Stimulated activated CD8-positive, alpha-beta memory T cell treated with anti-CD3 and anti-CD28 coated beads, Interleukin-7, amount 100 ng/mL, for 48 hours (primary cell): ENCODE measurements at regions not wholly inside any gene's neighbourhood (a gene's known extent, or its start where the extent isn't known, plus 50 kb on each side); places are given as distances from the start of the nearest gene placed in this dataset.

Experiments
- DNase-seq, 2 donors: peaks; one replicate each; pipeline ENCODE4 v3.0.0-alpha.2; 2020; ENCODE audit warnings: low read depth in 1 of 2; ENCODE audit errors: extremely low read depth in 1 of 2

DNA sequence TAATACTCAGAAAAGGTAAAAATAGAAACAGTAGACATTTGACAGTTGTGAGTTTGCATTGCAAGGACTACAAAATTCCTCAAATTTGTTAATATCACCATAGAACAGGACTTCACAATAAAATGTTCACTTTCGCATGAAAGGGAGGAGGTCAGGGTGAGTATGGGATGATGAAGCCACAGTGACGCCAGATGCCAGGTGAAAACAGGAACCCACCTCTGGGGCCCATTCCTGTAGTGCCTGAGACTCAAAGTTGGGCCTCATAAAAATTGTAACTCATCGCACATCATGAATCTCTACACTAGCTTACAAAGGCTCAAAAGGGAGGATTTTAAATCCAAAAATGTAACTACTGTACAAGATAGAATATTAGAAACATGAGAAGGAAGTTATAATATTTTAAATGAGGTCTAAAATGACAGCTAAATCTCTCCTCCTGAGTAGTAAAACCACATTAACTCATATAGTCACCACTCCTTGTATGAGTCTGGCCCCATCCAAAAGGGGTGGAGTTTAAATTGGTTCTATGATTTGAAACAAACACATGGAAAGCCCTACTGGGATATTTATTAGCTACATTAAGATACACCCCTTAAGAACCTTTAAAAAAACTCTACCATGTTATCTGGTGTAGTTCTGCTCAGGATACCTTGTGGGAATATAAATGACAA, 93.7 kb downstream of the ETS2 start:
- DNase-seq, result no peak

DNA sequence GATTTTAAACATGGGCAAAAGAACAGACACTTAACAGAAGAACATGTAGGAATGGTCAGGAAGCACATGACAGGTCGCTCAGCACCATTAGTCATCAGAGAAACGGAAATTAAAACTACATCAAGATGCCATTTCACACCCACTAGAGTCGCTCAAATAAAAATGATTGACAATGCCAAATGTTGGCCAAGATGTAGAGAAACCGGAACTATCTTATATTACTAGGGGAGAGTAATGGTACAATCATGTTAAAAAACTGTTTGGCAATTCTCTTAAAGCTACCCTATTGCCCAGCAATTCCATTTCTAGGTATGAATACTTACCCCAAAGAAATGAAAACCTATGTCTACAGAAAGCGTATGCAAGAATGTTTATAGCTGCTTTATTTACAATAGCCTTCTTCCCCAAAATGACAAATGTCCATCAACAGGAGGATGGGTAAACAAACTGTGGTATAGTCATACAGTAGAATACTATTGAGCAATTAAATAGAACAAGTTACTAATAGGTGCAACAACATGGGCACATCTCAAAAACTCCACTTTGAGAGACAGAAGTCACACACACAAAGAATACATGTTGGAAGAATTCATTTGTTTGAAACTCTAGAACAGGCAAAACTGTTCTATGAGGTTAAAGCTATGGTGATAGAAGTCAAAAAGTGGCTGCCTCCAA, 92.8 kb downstream of the ETS2 start:
- DNase-seq, result no peak

DNA sequence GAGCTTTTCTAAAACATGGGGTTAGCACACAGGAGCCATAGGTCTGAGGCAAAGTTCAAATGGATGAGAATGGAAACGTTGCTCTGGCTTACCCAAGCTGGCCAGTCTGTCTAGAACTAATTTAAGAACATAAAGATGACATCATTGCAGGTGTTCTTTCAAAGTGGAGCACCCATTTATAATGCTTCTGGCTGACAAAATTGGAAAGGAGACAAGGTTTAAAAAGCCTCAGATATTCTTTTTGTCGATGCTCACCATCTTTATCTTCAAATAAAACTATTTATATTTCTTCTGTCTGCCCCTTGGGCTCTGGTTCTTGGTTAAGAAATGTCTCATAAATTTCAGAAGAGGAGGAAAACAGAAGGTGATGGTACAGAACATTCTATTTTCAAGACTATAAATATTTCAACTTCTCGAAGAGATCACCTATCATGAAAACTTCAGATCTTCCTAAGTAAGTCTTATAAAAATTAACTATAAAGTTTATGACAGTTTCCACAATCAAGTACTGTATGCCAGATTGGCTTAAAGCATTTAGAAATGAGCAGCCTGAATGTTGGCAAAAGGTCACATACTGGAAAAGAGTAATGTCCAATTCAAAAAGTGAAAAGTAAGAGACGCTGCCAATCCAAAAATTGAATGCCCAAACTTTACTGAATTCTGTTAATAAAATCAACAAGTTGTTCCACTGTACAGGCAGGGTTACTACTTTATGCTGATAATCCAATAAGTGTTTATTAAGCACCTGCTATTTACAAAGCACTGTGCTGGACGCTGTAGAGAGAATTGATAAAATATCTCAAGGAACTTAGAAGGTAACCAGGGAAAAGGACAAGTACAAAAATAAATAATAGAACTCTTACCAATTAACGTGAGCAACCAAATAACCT, 92.0 kb downstream of the ETS2 start:
- DNase-seq, result no peak

DNA sequence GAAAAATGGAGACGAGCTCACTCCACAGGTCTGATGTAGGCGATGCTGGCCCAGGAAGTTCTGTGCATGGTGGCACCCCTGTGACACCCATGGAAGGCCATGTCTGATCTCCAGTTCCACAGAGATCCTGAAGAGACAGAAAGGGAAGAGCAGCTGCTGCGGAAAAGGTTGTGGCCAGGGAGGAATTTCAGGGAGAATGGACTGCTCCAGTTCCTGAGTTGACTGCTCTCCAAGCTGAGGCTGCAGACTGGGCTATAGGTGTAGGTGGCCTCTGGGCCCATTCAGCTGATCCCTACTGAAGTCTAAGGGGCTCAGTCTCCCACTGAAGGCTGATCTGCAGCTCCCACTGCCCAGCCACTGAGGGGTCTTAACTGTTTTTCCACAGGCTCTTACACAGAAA, 89.2 kb downstream of the ETS2 start:
- no peak for DNase-seq

DNA sequence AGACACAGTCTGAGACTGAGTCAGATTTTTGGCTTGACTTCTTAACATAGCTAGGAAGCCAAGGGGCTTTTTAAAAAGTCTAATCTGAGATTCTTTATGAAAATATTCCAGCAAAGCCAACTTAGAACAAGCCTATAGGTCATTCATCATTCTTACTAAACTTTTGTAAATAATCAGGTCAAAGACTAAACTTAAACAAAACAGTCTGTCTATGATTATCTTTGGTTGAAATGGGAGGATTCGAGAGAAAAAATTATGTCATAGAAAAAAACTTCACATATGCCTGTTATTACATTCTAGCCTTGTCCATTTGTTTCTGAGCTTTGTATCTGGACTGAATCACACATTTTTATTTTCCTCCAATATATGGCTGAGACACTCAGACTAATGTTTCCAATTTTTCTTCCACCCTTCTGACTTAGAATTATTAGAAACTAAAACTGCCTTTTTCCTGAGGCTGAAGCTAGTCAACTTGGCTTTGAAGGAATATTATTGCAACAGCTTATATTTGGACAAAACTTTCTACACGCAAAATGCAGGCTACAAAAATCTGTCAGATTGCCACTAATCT, 83.3 kb downstream of the ETS2 start:
- DNase-seq, result no peak

DNA sequence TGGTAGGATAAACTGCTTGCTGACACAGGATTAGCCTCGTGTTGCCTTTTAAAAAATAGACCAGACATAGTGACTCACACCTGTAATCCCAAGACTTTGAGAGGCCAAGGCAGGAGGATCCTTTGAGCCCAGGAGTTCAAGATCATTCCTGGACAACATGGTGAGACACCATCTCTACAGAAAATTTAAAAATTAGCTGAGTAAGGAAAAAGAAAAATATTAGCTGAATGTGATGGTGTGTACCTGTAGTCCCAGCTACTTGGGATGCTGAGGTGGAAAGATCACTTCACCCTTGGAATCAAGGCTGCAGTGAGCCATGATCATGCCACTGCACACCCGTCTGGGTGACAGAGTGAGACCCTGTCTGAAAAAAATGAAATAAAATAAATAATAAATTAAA, 82.0 kb downstream of the ETS2 start:
- no peak for DNase-seq

DNA sequence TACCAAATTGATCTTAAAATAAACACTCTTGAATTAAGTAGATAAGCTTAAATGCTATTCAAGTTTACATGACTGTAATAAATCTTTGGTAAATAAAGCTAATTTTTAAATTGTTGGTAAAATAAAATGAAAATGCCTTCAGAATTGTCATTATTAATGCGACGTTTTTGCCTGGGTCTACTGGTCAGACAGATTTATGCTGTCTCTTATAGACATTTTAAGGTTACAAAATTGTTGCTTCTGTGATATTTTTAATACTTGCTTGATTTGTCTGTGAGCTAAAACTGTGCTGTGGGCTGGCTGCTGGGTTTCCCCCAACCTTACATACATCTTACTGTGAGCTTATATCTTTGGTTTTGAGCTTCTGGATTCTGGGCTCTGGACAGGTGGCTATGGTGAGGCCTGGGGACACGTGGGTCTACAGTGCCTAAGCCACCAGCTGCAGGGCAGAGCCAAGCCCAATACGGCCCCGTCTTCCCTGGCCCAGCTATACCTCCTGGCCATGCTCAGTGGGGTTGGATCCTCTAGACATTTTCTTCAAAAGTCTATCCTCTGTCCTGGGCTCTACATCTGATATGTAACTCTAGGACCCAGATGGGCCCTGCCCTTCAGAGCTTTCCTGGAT, 81.4 kb downstream of the ETS2 start:
- DNase-seq, result no peak

DNA sequence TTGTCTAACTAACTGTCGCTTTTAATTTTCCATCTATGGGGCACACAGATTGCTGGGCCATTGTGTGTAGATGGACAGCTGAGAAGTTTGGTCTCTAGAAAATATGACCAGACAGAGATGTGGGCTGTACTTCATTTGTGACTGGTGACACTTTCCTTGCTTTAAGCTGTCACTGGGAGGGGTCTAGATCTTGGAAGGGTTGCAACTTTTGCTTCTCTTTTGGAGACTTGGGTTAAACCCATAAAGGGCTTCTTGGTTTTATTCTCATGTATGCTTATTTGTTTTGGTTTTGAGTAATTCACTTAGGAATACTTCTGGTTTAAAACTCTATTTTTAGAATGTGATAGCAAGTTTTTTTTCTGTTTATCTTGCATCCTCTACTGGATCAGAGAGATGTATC, 80.2 kb downstream of the ETS2 start:
- no peak for DNase-seq

DNA sequence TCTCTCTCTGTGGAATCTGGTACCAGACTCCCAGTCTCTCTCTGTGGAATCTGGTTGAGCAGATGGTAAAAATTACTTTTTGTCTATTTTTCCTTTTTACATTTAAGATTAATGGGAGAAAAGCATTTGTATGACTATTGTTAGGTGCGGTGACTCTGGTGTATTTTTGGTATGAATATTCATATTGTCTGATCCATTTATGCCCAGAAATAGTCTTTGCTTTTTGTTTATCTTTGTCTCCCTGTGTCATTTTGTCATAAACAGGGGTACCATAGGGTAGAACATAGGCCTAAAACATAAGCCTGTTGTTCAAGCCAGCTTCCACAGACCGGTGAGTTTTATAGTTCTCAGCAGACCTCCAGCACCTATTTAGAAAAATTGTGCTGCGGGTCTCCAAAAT, 78.7 kb downstream of the ETS2 start:
- no peak for DNase-seq

DNA sequence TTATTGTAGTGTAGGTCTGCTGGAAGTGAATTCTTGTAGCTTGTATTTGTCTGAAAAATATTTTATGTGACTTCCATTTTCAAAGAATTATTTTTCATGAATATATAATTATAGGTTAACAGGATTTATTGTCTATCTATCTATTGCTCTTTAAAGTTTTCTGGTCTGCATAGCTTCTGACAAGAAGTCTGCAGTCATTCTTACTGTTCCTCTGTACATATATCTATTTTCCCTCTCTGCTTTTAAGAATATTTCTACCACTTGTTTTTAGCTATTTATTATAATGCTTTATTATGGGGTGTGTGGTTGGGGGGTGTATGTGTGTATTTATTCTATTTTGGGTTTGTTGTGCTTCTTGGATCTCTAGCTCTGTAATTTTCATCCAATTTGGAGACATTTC, 77.4 kb downstream of the ETS2 start:
- DNase-seq, result no peak

DNA sequence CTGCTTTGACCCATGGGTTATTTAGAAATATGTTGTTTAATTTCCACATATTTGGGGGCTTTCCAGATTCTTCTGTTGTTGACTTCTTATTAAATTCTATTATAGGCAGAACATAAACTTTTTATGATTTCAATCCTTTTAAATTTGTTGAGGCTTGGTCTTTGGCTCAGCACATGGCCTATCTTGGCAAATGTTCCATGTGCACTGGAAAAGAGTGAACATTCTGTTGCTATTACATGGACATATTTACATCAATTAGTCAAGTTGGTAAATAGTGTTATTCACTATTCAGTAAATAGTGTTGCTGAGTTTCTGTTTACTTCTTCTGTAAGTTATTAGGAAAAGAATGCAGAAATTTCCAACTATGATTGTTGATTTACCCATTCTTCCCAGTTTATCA, 75.4 kb downstream of the ETS2 start:
- DNase-seq, result no peak

DNA sequence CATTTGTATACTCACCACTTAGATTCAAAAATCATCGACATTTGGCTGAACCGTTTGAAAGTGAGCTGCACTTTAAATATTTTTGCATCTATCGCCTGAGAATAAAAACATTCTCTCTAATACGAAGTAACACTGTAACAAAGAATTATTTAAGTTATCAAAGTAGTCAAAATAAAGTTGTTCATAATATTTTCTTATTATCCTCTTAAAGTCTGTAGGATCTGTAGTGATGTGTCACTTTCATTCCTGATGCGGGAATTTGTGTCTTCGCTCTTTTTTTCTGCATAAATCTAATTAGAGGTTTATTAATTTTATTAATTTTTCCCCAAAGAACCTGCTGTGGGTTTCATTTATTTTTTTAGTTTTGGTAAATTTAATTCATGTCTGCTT, 74.8 kb downstream of the ETS2 start:
- DNase-seq, result no peak

DNA sequence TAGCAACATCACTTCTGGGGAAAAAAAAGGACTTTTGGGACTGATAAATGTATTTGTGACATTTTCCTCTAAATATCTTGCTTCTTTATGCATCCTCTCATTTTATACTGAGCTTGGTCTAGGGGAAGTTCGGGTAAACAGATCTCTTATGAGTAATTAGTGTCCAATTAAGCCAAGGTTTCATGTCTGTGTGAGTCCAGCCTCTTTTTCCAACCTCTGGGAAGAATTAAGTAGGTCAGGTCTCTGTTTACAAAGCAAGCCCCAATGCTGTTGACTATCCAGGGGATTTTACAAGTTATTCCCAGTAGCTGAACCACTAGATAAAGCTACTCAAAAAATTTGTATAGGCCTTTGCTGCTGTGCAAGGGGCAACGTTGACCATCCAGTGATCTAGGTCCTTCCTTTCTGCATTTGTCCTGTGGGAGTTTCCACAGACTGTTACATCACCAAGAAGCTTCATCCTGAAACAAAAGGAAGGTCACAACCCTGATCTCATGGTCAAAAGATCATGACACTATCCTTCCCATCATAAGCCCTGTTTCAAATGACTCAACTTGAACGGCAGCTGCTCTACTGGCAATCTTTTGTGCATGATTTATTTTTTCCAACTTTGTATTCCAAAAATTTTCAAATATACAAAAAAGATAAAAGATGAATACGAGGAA, 74.3 kb downstream of the ETS2 start:
- no peak for DNase-seq

DNA sequence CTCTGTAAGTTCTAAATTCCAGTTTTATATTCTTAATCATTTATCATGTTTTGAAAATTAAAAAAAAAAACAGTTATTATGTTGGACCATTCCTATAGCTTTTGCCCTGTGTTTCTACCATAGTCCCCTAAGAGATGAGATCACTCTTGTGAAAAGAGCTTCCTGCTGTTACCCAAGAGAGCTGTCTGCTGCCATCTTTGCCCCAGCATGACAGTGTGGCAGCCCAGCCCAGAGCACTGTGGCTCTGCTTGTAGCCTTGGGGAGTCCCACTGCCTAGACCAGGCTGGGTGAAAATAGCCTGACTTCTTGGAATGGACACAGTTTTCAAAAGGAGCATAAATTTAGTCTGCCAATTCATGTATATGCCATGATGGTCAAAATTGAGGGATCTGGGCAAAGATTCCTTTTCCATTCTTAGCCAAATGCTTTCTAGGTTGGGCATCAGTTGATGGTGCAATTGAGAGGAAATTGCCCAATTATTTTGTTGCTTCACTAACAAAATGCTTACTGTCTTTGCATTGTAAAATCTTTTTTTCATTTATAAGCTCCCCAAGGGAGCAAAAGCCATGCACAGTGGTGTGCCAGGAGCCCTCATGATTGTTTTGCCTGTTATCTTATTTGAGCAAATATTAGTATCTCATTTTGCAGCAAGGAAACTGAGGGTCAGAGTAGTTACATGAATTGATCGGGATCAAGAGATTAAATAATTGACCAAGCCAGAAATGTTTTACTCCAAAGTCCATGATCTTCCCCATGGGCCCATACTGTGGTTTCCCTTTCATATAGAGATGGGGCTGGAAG, 72.8 kb downstream of the ETS2 start:
- no peak for DNase-seq

DNA sequence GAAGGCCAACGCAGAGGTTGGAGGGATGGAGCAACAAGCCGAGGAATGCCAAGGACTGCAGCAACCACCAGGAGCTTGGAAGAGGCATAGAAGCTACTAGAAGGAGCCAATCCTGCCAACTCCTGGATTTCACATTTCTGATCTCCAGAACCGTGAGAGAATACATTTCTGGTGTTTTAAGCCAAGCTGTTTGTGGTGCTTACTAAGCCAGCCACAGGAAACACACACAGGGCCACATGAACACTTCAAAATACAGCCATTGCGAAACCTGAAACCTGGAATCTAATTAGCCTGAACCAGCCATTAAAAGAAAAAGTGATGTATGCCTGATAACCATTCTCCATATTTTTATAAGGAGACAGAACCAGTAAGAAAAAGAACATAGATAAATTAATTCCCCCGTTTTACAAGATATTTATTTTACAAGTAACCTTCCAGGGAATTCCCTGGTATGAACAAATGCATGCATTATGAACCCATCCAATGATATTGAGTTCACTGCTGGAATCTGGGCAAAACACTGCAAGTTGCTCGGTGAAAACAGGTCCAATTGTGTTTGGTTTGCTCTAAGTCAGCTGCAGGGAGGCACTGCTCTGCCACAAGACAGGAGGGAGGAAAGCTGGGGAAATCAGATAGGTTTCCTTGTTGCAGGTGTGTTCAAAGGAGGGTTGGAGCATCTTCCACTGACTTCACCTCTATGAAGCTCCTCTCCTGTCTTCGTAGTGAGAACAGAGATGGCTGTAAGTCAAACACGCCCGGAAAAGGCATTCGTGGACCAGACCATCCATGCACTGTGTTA, 70.2 kb downstream of the ETS2 start:
- DNase-seq, result no peak
